HL-60 (cell line): ENCODE measurements at regions not wholly inside any gene's neighbourhood (a gene's known extent, or its start where the extent isn't known, plus 50 kb on each side); places are given as distances from the start of the nearest gene placed in this dataset.

Source experiments
- GABPA ChIP-seq: IDR thresholded peaks from 2 replicates; pipeline ENCODE4 v1.6.1; 2012; ENCODE audit warnings: low read depth
- POLR2AphosphoS5 ChIP-seq: IDR thresholded peaks from 2 replicates; pipeline ENCODE4 v1.6.1; 2012; ENCODE audit warnings: low read depth
- SPI1 ChIP-seq: IDR thresholded peaks from 2 replicates; pipeline ENCODE4 v1.6.1; 2012; ENCODE audit warnings: low read depth, mild to moderate bottlenecking, borderline replicate concordance
- TF ChIP-seq, protein P1 (sequence below): IDR thresholded peaks from one replicate; pipeline ENCODE4 v1.5.1; 2011; ENCODE audit warnings: low read length, control low read depth, inconsistent platforms; ENCODE audit not compliant: insufficient read depth
- TF ChIP-seq, protein P2 (sequence below): IDR thresholded peaks from 2 replicates; pipeline ENCODE4 v1.6.1; 2012; ENCODE audit warnings: low read depth; ENCODE audit not compliant: insufficient replicate concordance

DNA sequence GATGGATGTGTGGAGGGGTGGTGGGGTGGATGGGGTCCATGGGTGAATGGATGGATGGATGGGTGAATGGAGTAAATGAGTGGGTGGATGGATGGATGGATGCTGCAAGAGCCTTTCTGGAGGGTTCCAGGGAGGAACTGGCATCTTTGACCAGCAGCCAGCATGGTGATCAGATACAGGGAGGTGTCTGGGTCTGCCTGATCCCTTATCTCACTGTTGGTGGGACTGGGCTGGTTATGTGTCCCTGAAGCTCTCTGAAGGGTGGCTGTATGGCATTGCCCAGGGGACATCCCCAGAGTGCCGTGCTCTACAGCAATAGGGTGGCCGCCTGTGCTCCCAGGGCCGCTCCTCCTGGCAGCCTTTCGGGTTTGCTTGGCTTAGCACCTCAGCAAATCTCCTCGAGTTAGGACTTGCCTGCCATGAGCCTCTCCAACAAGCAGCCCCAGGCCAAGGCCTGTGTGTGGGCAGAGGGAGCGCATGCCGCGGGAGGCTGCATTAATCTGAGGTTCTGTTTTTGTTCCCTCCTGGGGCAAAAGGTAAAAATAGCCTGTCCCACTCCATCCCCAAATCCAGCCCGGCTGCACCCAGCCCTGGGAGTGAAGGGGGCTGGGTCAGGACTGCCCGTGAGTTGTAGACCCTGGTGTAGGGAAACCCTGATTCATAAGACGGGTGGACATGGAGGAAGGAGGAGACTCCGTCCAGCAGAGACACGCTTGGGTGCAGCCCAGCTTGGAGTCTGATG, 165.4 kb downstream of the SEC14L1 start:
- TF ChIP-seq, protein P1, sequence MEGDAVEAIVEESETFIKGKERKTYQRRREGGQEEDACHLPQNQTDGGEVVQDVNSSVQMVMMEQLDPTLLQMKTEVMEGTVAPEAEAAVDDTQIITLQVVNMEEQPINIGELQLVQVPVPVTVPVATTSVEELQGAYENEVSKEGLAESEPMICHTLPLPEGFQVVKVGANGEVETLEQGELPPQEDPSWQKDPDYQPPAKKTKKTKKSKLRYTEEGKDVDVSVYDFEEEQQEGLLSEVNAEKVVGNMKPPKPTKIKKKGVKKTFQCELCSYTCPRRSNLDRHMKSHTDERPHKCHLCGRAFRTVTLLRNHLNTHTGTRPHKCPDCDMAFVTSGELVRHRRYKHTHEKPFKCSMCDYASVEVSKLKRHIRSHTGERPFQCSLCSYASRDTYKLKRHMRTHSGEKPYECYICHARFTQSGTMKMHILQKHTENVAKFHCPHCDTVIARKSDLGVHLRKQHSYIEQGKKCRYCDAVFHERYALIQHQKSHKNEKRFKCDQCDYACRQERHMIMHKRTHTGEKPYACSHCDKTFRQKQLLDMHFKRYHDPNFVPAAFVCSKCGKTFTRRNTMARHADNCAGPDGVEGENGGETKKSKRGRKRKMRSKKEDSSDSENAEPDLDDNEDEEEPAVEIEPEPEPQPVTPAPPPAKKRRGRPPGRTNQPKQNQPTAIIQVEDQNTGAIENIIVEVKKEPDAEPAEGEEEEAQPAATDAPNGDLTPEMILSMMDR = no peak
- TF ChIP-seq POLR2AphosphoS5 = no peak
- no peak for TF ChIP-seq GABPA
- TF ChIP-seq, protein P2, sequence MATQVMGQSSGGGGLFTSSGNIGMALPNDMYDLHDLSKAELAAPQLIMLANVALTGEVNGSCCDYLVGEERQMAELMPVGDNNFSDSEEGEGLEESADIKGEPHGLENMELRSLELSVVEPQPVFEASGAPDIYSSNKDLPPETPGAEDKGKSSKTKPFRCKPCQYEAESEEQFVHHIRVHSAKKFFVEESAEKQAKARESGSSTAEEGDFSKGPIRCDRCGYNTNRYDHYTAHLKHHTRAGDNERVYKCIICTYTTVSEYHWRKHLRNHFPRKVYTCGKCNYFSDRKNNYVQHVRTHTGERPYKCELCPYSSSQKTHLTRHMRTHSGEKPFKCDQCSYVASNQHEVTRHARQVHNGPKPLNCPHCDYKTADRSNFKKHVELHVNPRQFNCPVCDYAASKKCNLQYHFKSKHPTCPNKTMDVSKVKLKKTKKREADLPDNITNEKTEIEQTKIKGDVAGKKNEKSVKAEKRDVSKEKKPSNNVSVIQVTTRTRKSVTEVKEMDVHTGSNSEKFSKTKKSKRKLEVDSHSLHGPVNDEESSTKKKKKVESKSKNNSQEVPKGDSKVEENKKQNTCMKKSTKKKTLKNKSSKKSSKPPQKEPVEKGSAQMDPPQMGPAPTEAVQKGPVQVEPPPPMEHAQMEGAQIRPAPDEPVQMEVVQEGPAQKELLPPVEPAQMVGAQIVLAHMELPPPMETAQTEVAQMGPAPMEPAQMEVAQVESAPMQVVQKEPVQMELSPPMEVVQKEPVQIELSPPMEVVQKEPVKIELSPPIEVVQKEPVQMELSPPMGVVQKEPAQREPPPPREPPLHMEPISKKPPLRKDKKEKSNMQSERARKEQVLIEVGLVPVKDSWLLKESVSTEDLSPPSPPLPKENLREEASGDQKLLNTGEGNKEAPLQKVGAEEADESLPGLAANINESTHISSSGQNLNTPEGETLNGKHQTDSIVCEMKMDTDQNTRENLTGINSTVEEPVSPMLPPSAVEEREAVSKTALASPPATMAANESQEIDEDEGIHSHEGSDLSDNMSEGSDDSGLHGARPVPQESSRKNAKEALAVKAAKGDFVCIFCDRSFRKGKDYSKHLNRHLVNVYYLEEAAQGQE = no peak
- TF ChIP-seq SPI1 = no peak
